Fibroblast of the aortic adventitia (primary cell): ENCODE measurements at regions not wholly inside any gene's neighbourhood (a gene's known extent, or its start where the extent isn't known, plus 50 kb on each side); places are given as distances from the start of the nearest gene placed in this dataset.
"Not testable (repeated sequence)": the region's sequence is repeated elsewhere in the genome, so short reads cannot be mapped to it uniquely, and the experiment has no call there.

Source experiments
- DNase-seq: peaks from one replicate; pipeline ENCODE4 v3.0.0-alpha.2; 2010; ENCODE audit warnings: low read depth
- H3K4me3 ChIP-seq: 2 replicates; pipeline ENCODE4 v1.5.1; 2011; ENCODE audit warnings: low read depth, mild to moderate bottlenecking, control low read depth, low read length, moderate library complexity
- TF ChIP-seq, protein P1 (sequence below): IDR thresholded peaks from 2 replicates; pipeline ENCODE4 v1.5.1; 2011; ENCODE audit warnings: mild to moderate bottlenecking, low read length, control low read depth, inconsistent platforms; ENCODE audit not compliant: insufficient read depth

DNA sequence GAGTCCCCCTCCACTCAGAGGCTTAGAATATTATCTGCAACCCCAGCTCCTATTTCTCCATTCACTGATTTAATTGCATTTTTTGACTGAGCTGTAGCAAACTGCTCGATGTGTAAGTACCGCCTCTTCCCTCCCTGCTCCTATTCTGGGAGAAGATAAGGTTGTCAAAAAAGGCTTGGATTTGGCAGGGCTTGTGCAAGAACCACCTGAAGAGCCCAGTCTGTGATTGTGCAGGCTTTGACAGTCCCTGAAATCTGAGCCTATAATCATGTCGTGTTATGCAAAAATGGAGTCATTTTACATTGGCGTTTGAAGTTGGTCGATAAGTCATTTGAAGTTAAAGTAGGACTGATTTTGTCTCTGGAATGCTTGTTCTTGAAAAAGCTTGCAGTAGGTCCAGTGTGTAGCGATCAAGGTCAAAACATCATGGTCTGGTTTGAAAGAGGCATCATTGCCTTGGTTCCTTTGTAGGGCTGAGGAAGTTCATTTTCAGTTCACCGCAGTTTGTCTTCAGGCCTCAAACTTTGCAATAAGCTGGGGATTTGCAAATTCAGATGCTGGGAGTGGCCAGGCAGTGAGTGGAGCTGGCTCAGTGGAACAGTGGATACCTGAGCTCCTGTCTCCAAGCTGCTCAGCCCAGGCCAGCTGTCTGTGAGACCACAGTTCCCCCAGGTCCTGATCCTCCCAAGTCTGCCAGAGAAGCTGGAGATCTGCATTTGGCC, 68.8 kb downstream of the KATNIP start:
- TF ChIP-seq, protein P1, sequence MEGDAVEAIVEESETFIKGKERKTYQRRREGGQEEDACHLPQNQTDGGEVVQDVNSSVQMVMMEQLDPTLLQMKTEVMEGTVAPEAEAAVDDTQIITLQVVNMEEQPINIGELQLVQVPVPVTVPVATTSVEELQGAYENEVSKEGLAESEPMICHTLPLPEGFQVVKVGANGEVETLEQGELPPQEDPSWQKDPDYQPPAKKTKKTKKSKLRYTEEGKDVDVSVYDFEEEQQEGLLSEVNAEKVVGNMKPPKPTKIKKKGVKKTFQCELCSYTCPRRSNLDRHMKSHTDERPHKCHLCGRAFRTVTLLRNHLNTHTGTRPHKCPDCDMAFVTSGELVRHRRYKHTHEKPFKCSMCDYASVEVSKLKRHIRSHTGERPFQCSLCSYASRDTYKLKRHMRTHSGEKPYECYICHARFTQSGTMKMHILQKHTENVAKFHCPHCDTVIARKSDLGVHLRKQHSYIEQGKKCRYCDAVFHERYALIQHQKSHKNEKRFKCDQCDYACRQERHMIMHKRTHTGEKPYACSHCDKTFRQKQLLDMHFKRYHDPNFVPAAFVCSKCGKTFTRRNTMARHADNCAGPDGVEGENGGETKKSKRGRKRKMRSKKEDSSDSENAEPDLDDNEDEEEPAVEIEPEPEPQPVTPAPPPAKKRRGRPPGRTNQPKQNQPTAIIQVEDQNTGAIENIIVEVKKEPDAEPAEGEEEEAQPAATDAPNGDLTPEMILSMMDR = no peak
- peak; percentile 17 for DNase-seq
- no peak overlapping the region for H3K4me3 ChIP-seq

GRCh38 chr16:27620541-27620940, 70.6 kb downstream of the KATNIP start:
- no peak overlapping the region for H3K4me3 ChIP-seq
- no peak for DNase-seq
- TF ChIP-seq, protein P1 = no peak

GRCh38 chr16:27624154-27625049, 74.5 kb downstream of the KATNIP start:
- no peak for DNase-seq
- TF ChIP-seq, protein P1 = no peak
- H3K4me3 ChIP-seq = no peak overlapping the region

DNA sequence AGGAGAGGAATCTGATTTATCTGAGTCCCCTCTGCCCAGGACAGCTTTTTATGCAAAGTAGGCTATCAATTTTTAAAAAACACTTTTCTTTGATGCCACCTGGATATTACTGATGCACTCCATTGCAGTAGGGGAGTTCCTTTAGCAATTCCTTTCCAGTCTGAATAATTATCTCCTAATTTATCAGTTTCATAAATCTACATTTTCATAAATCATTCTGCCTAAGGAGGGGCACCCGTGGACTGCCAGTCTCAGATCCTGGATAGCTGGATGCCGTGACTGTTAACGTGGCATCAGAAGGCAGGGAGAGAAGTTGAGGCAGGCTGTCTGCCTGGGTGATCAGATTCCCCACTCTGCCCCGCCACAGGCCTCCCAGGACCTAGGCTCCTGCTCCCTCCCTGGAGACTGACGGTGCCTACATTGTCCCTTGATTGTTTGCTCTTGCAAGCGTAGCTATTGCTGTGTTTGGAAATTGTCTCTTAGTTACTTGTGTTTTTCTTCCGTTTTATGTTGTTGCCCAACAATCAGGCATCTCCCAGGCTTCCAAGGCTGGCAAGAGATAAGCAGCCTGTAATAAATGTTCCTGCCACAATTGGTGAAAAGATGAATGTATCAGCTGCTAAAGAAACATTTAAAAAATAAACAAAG, 75.2 kb downstream of the KATNIP start:
- peak; percentile 53 for DNase-seq
- TF ChIP-seq, protein P1 = no peak

GRCh38 chr16:27627136-27627535, 77.2 kb downstream of the KATNIP start:
- TF ChIP-seq, protein P1 = no peak
- no peak for DNase-seq
- no peak overlapping the region for H3K4me3 ChIP-seq

More for the DNA sequence above, 75.2 kb downstream of the KATNIP start:
- H3K4me3 ChIP-seq = no peak overlapping the region

- H3K4me3 ChIP-seq = no peak overlapping the region
- TF ChIP-seq, protein P1 = no peak
- DNase-seq = peak; percentile 16
Measured at GRCh38 chr16:27628241-27628942, 78.4 kb downstream of the KATNIP start.

- DNase-seq, H3K4me3 ChIP-seq: not testable (repeated sequence)
Measured at GRCh38 chr16:27628943-27629462, 79.1 kb downstream of the KATNIP start.
